B cell (primary cell): ENCODE measurements at regions not wholly inside any gene's neighbourhood (a gene's known extent, or its start where the extent isn't known, plus 50 kb on each side); places are given as distances from the start of the nearest gene placed in this dataset.

Source experiments
- ATAC-seq: fragments of 200-7000 bp; cut with Tn5 transposase; one replicate; pipeline ENCODE4 v1.10.0; 2021; ENCODE audit warnings: low read depth, mild to moderate bottlenecking, moderate number of reproducible peaks, moderate library complexity
- CTCF ChIA-PET: fragments of 350-600 bp; sonication (Branson Sonifier 250); formaldehyde crosslinking; loops from one replicate; lab custom pipeline; 2021; ENCODE audit warnings: antibody characterized with exemption, inconsistent platforms; lab: Charles Lee
- POLR2A ChIA-PET: fragments of 350-600 bp; sonication (Branson Sonifier 250); formaldehyde crosslinking; loops from one replicate; lab custom pipeline; 2021; ENCODE audit warnings: antibody characterized with exemption; lab: Charles Lee
- DNase-seq: peaks from one replicate; pipeline ENCODE4 v3.0.0; 2013
- H2AFZ ChIP-seq: 2 replicates; pipeline ENCODE4 v1.6.1; 2012; ENCODE audit warnings: mild to moderate bottlenecking, low read depth, low read length; ENCODE audit not compliant: insufficient read depth, poor library complexity, severe bottlenecking
- H3K27ac ChIP-seq, 2 donors: 1 replicate in 1 of 2; 2 replicates in 1 of 2; pipeline ENCODE4 v1.5.1; 2012 to 2013; ENCODE audit warnings: low read length in 2 of 2, mild to moderate bottlenecking in 2 of 2, moderate library complexity in 1 of 2
- H3K27me3 ChIP-seq, 4 experiments: fragments of 200-600 bp in 1 of 4; sonication (generic) in 1 of 4; replicated peaks in 1 of 4; 1 replicate in 2 of 4; 2 replicates in 2 of 4; pipeline versions ENCODE4 v1.6.1 to v1.7.0; 2013 to 2016; ENCODE audit warnings: low read length in 3 of 4, mild to moderate bottlenecking in 2 of 4, mixed read lengths in 1 of 4, moderate library complexity in 1 of 4; ENCODE audit not compliant: insufficient read depth in 4 of 4, control insufficient read depth in 3 of 4; ENCODE audit errors: control extremely low read depth in 1 of 4
- H3K36me3 ChIP-seq, 2 experiments: replicated peaks in 1 of 2; 1 replicate in 1 of 2; 2 replicates in 1 of 2; pipeline versions ENCODE4 v1.6.1 to v1.7.1; 2013; ENCODE audit warnings: low read length in 1 of 2; ENCODE audit not compliant: insufficient read depth in 2 of 2, control insufficient read depth in 1 of 2; ENCODE audit errors: control extremely low read depth in 1 of 2, extremely low read depth in 1 of 2
- H3K4me1 ChIP-seq, 2 donors: fragments of 200-600 bp in 1 of 2; sonication (generic) in 1 of 2; 1 replicate in 1 of 2; 2 replicates in 1 of 2; pipeline versions ENCODE4 v1.5.1 to v1.6.1; 2013 to 2017; ENCODE audit warnings: low read length in 2 of 2; ENCODE audit not compliant: control insufficient read depth in 2 of 2, insufficient read depth in 2 of 2
- H3K4me2 ChIP-seq: replicated peaks from 2 replicates; pipeline ENCODE3; 2012; ENCODE audit warnings: mild to moderate bottlenecking, low read depth, low read length; ENCODE audit not compliant: poor library complexity, severe bottlenecking
- H3K4me3 ChIP-seq, 5 experiments: fragments of 200-600 bp in 1 of 5; sonication (generic) in 1 of 5; 1 replicate in 3 of 5; 2 replicates in 2 of 5; pipeline versions ENCODE4 v1.5.1 to v1.7.0; 2011 to 2016; ENCODE audit warnings: low read length in 4 of 5, mild to moderate bottlenecking in 4 of 5, low read depth in 2 of 5, control low read depth in 1 of 5, moderate library complexity in 1 of 5; ENCODE audit not compliant: insufficient read depth in 1 of 5; ENCODE audit errors: control extremely low read depth in 1 of 5, extremely low read depth in 1 of 5
- H3K79me2 ChIP-seq: fragments of 200-600 bp; sonication (generic); one replicate; pipeline ENCODE4 v1.6.0; 2016; ENCODE audit warnings: low read length; ENCODE audit not compliant: control insufficient read depth, insufficient read depth
- H3K9ac ChIP-seq: fragments of 200-600 bp; sonication (generic); 2 replicates; pipeline ENCODE4 v1.6.1; 2017; ENCODE audit warnings: mild to moderate bottlenecking, low read length, moderate library complexity
- H3K9me3 ChIP-seq, 3 donors: one replicate each; pipeline versions ENCODE4 v1.6.1 to v1.7.1; 2013; ENCODE audit warnings: low read length in 2 of 3; ENCODE audit not compliant: control insufficient read depth in 2 of 3, insufficient read depth in 1 of 3; ENCODE audit errors: control extremely low read depth in 1 of 3
- H4K20me1 ChIP-seq: 2 replicates; pipeline ENCODE4 v1.6.0; 2012; ENCODE audit warnings: mild to moderate bottlenecking, low read length; ENCODE audit not compliant: insufficient read depth, control insufficient read depth, poor library complexity, severe bottlenecking
- H3K27ac Mint-ChIP-seq: one replicate; pipeline ENCODE4 v1.8.0; 2021; ENCODE audit warnings: mixed read lengths
- H3K27me3 Mint-ChIP-seq: one replicate; pipeline ENCODE4 v1.8.0; 2021; ENCODE audit warnings: mixed read lengths
- H3K4me1 Mint-ChIP-seq: one replicate; pipeline ENCODE4 v1.8.0; 2021; ENCODE audit warnings: mixed read lengths
- H3K4me3 Mint-ChIP-seq: one replicate; pipeline ENCODE4 v1.8.0; 2021; ENCODE audit warnings: mixed read lengths
- H3K9me3 Mint-ChIP-seq: one replicate; pipeline ENCODE4 v1.8.0; 2022; ENCODE audit warnings: mixed read lengths; ENCODE audit not compliant: insufficient read depth
- CTCF ChIP-seq: fragments of 200-600 bp; IDR thresholded peaks from one replicate; pipeline ENCODE4 v1.8.0; 2022; ENCODE audit warnings: antibody characterized with exemption, mild to moderate bottlenecking
- EZH2 ChIP-seq: IDR thresholded peaks from 2 replicates; pipeline ENCODE4 v1.6.1; 2012; ENCODE audit warnings: borderline replicate concordance, low read depth, mild to moderate bottlenecking, moderate library complexity, low read length; ENCODE audit not compliant: insufficient read depth, poor library complexity, severe bottlenecking
- WGBS: methylation state at CpG from one replicate; pipeline ENCODE4 v1.1.5; 2013; ENCODE audit warnings: missing lambda C conversion rate; ENCODE audit not compliant: insufficient coverage; 5-methylcytosine and 5-hydroxymethylcytosine counted together
- intact Hi-C: fragments of 100-400 bp; cut with micrococcal nuclease; formaldehyde crosslinking; loops from one replicate; pipeline ENCODE4 v1.10.0; 2022

GRCh38 chr1:231107151-231107550 is 54.7 kb upstream of the TRIM67 start:
- WGBS: 91% methylated on average over 8 of the region's 8 CpGs
- intact Hi-C loops: no loop called here
- no peak overlapping the region for H3K27ac Mint-ChIP-seq

GRCh38 chr1:231106347-231106746 is 55.5 kb upstream of the TRIM67 start:
- Mint-ChIP-seq H3K9me3 (no peaks in the 10 kb centered on the region), H3K27ac (no peak overlapping the region), H3K4me1 (peaks cover 2% of the 10 kb centered on the region), H3K27me3 (peaks cover 34% of the 10 kb centered on the region), H3K4me3 (no peak overlapping the region)
- peaks cover 0 to 4% (median 3%) of the 10 kb centered on the region in 3 donors for H3K9me3 ChIP-seq
- no peak overlapping the region for H3K4me2 ChIP-seq
- ChIA-PET CTCF (no interaction called here), POLR2A (no interaction called here)
- no peak overlapping the region for H3K27ac ChIP-seq
- 22% methylated on average over 4 of the region's 5 CpGs for WGBS
- H3K79me2 ChIP-seq: no peaks in the 10 kb centered on the region
- DNase-seq: no peak
- peaks cover 3 to 6% of the 10 kb centered on the region in 2 donors for H3K4me1 ChIP-seq
- H3K36me3 ChIP-seq: no peaks in the 10 kb centered on the region
- H2AFZ ChIP-seq: no peak overlapping the region
- no peak overlapping the region for H3K9ac ChIP-seq
- ATAC-seq: no peak
- intact Hi-C loops: no loop called here
- no peaks in the 10 kb centered on the region for H4K20me1 ChIP-seq
- peaks cover 0 to 12% (median 0%) of the 10 kb centered on the region in 4 experiments for H3K27me3 ChIP-seq
- H3K4me3 ChIP-seq: no peak overlapping the region
- TF ChIP-seq CTCF (no peak), EZH2 (no peak)

More at GRCh38 chr1:231107151-231107550, 54.7 kb upstream of the TRIM67 start:
- H3K9me3 Mint-ChIP-seq: peaks cover 4% of the 10 kb centered on the region
- Histone ChIP-seq H3K9ac (no peak overlapping the region), H3K9me3 (peaks cover 1 to 9% (median 8%) of the 10 kb centered on the region in 3 donors), H3K4me1 (peaks cover 3 to 6% of the 10 kb centered on the region in 2 donors), H3K36me3 (no peaks in the 10 kb centered on the region), H3K4me2 (no peak overlapping the region), H3K4me3 (no peak overlapping the region), H3K27ac (no peak overlapping the region), H4K20me1 (no peaks in the 10 kb centered on the region), H2AFZ (no peak overlapping the region), H3K27me3 (peaks cover 0 to 14% (median under 1%) of the 10 kb centered on the region in 4 experiments), H3K79me2 (no peaks in the 10 kb centered on the region)
- peaks cover 2% of the 10 kb centered on the region for H3K4me1 Mint-ChIP-seq
- peaks cover 36% of the 10 kb centered on the region for H3K27me3 Mint-ChIP-seq
- ATAC-seq (no peak), DNase-seq (no peak)
- ChIA-PET CTCF (no interaction called here), POLR2A (no interaction called here)
- TF ChIP-seq CTCF (no peak), EZH2 (no peak)
- H3K4me3 Mint-ChIP-seq: no peak overlapping the region
